ENCODE measurements at regions not wholly inside any gene's neighbourhood (a gene's known extent, or its start where the extent isn't known, plus 50 kb on each side); places are given as distances from the start of the nearest gene placed in this dataset.

GRCh38 chr14:40525314-40525713 lies 1081.4 kb upstream of the LRFN5 start:
- no peak overlapping the region for H3K4me3 ChIP-seq

GRCh38 chr14:40523123-40523522 lies 1083.6 kb upstream of the LRFN5 start:
- H3K36me3 ChIP-seq (ENCODE audit: insufficient read depth, low read length): no peaks in the 10 kb centered on the region
- H3K4me3 ChIP-seq: no peak overlapping the region
- no peak for DNase-seq (ENCODE audit: low read depth, low spot score)
- H3K9ac ChIP-seq (ENCODE audit: insufficient read length): no peak overlapping the region
- TF ChIP-seq FOXP2 (optimal IDR thresholded peaks at IDR 0.05; ENCODE audit: control extremely low read depth, extremely low read length, insufficient read depth): no peak
- TF ChIP-seq EZH2 (IDR thresholded peaks at IDR 0.05): no peak
- TF ChIP-seq POLR2AphosphoS5 (IDR thresholded peaks at IDR 0.05; ENCODE audit: borderline replicate concordance, low read depth, low read length): no peak
- no peak overlapping the region for H3K27ac ChIP-seq
- H3K9me3 ChIP-seq (ENCODE audit: low read depth, low read length): no peaks in the 10 kb centered on the region

More at GRCh38 chr14:40525314-40525713, 1081.4 kb upstream of the LRFN5 start:
- no peak overlapping the region for H3K9ac ChIP-seq (ENCODE audit: insufficient read length)
- no peak overlapping the region for H3K27ac ChIP-seq
- H3K9me3 ChIP-seq (ENCODE audit: low read depth, low read length): no peaks in the 10 kb centered on the region
- H3K36me3 ChIP-seq (ENCODE audit: insufficient read depth, low read length): no peaks in the 10 kb centered on the region
- TF ChIP-seq POLR2AphosphoS5 (IDR thresholded peaks at IDR 0.05; ENCODE audit: borderline replicate concordance, low read depth, low read length) (no peak), EZH2 (IDR thresholded peaks at IDR 0.05) (no peak)
- no peak for DNase-seq (ENCODE audit: low read depth, low spot score)

DNA sequence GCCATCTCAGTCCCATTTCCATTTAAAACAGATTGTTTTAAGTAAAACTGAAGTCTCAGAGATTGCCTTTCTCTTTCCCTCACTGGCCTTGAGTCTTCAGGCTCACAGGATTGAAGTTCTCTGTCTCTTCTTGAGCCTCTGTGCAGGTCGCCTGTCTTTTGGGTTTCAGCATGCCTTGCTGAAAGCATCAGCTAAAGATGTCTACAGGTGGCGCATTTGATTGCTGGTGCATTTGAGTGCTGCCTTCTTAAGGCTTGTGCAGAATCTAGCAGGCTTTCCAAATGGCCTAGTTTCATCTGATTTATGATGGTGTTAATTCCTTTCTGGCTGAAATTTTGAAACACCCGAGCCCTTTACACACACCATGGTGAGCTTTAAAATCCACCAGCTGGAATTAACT lies 1062.2 kb upstream of the FBXO33 start:
- Histone ChIP-seq H3K9me3 (ENCODE audit: low read depth, low read length) (no peaks in the 10 kb centered on the region), H3K9ac (ENCODE audit: insufficient read length) (no peak overlapping the region), H3K27ac (no peak overlapping the region), H3K36me3 (ENCODE audit: insufficient read depth, low read length) (no peaks in the 10 kb centered on the region), H3K4me3 (no peak overlapping the region)
- DNase-seq (ENCODE audit: low read depth, low spot score): no peak
- TF ChIP-seq POLR2AphosphoS5 (IDR thresholded peaks at IDR 0.05; ENCODE audit: borderline replicate concordance, low read depth, low read length): no peak
- TF ChIP-seq FOXP2 (optimal IDR thresholded peaks at IDR 0.05; ENCODE audit: control extremely low read depth, extremely low read length, insufficient read depth): no peak
- TF ChIP-seq EZH2 (IDR thresholded peaks at IDR 0.05): no peak

DNA sequence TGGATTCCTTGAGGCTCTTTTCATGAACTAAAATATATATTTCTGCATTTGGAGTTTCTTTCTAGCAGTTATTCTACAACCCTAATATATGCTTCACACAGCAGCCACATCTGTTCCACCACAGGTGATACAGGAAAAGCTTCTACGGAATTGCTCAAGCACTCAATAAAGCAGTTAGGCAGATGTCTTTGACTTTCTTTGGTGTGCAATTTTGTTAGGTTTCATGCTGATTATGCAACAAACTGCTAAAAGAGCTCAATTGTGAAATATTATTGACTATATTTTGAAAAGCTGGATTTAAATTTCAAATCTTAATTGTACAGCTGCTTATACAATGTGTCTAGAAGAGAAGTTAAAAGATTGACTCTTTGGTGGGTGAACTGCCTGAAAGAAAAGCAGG lies 1055.6 kb upstream of the FBXO33 start:
- Histone ChIP-seq H3K9ac (ENCODE audit: insufficient read length) (no peak overlapping the region), H3K36me3 (ENCODE audit: insufficient read depth, low read length) (no peaks in the 10 kb centered on the region), H3K4me3 (no peak overlapping the region), H3K27ac (no peak overlapping the region), H3K9me3 (ENCODE audit: low read depth, low read length) (no peaks in the 10 kb centered on the region)
- peak; percentile 5 for DNase-seq (ENCODE audit: low read depth, low spot score)
- TF ChIP-seq POLR2AphosphoS5 (IDR thresholded peaks at IDR 0.05; ENCODE audit: borderline replicate concordance, low read depth, low read length) (no peak), EZH2 (IDR thresholded peaks at IDR 0.05) (no peak), FOXP2 (optimal IDR thresholded peaks at IDR 0.05; ENCODE audit: control extremely low read depth, extremely low read length, insufficient read depth) (no peak)

GRCh38 chr14:40485688-40486087 lies 1053.5 kb upstream of the FBXO33 start:
- H3K36me3 ChIP-seq (ENCODE audit: insufficient read depth, low read length): no peaks in the 10 kb centered on the region
- TF ChIP-seq EZH2 (IDR thresholded peaks at IDR 0.05): no peak
- no peak for TF ChIP-seq FOXP2 (optimal IDR thresholded peaks at IDR 0.05; ENCODE audit: control extremely low read depth, extremely low read length, insufficient read depth)
- TF ChIP-seq POLR2AphosphoS5 (IDR thresholded peaks at IDR 0.05; ENCODE audit: borderline replicate concordance, low read depth, low read length): no peak
- H3K27ac ChIP-seq: no peak overlapping the region
- no peak overlapping the region for H3K9ac ChIP-seq (ENCODE audit: insufficient read length)
- H3K9me3 ChIP-seq (ENCODE audit: low read depth, low read length): no peaks in the 10 kb centered on the region
- H3K4me3 ChIP-seq: no peak overlapping the region
- no peak for DNase-seq (ENCODE audit: low read depth, low spot score)

- peaks cover 3% of the 10 kb centered on the region; the same call in 1 of the 2 replicates for H3K9me3 ChIP-seq (ENCODE audit: low read depth, low read length)
- H3K36me3 ChIP-seq (ENCODE audit: insufficient read depth, low read length): no peaks in the 10 kb centered on the region
- no peak overlapping the region for H3K4me3 ChIP-seq
- H3K27ac ChIP-seq: no peak overlapping the region
- no peak for DNase-seq (ENCODE audit: low read depth, low spot score)
- no peak overlapping the region for H3K9ac ChIP-seq (ENCODE audit: insufficient read length)
- TF ChIP-seq POLR2AphosphoS5 (IDR thresholded peaks at IDR 0.05; ENCODE audit: borderline replicate concordance, low read depth, low read length): no peak
- no peak for TF ChIP-seq EZH2 (IDR thresholded peaks at IDR 0.05)
- TF ChIP-seq FOXP2 (optimal IDR thresholded peaks at IDR 0.05; ENCODE audit: control extremely low read depth, extremely low read length, insufficient read depth): no peak
Measured at GRCh38 chr14:40476005-40476404, 1043.8 kb upstream of the FBXO33 start.

GRCh38 chr14:40467969-40468368 lies 1035.7 kb upstream of the FBXO33 start:
- TF ChIP-seq POLR2AphosphoS5 (IDR thresholded peaks at IDR 0.05; ENCODE audit: borderline replicate concordance, low read depth, low read length) (no peak), FOXP2 (optimal IDR thresholded peaks at IDR 0.05; ENCODE audit: control extremely low read depth, extremely low read length, insufficient read depth) (no peak), EZH2 (IDR thresholded peaks at IDR 0.05) (no peak)
- H3K27ac ChIP-seq: no peak overlapping the region
- H3K9ac ChIP-seq (ENCODE audit: insufficient read length): no peak overlapping the region
- no peak overlapping the region for H3K4me3 ChIP-seq
- peaks cover 3% of the 10 kb centered on the region; the same call in 1 of the 2 replicates for H3K9me3 ChIP-seq (ENCODE audit: low read depth, low read length)
- no peaks in the 10 kb centered on the region for H3K36me3 ChIP-seq (ENCODE audit: insufficient read depth, low read length)
- no peak for DNase-seq (ENCODE audit: low read depth, low spot score)

DNA sequence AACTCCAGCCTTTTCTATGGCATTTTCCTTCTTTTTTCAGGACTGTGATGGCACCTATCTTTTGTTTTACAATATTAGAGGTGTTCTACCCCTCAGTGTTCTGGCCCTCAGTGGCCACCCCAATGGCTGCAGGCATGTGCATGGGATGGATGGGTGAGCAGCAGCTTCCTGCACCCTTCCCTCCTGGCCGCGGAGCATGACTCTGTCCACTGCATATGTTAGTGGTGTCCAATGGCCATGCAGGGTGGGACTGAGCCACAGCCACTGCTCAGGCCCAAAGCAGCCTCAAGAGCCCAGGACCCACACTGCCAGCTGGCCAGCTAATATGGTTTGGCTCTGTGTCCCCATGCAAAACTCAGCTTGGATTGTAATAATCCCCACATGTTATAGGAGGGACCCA lies 1032.3 kb upstream of the FBXO33 start:
- no peak for TF ChIP-seq EZH2 (IDR thresholded peaks at IDR 0.05)
- no peak for TF ChIP-seq FOXP2 (optimal IDR thresholded peaks at IDR 0.05; ENCODE audit: control extremely low read depth, extremely low read length, insufficient read depth)
- no peak for TF ChIP-seq POLR2AphosphoS5 (IDR thresholded peaks at IDR 0.05; ENCODE audit: borderline replicate concordance, low read depth, low read length)
- Histone ChIP-seq H3K27ac (no peak overlapping the region), H3K36me3 (ENCODE audit: insufficient read depth, low read length) (no peaks in the 10 kb centered on the region), H3K9me3 (ENCODE audit: low read depth, low read length) (no peaks in the 10 kb centered on the region), H3K4me3 (no peak overlapping the region), H3K9ac (ENCODE audit: insufficient read length) (no peak overlapping the region)
- no peak for DNase-seq (ENCODE audit: low read depth, low spot score)

- no peak for DNase-seq (ENCODE audit: low read depth, low spot score)
- no peaks in the 10 kb centered on the region for H3K9me3 ChIP-seq (ENCODE audit: low read depth, low read length)
- no peak overlapping the region for H3K9ac ChIP-seq (ENCODE audit: insufficient read length)
- H3K36me3 ChIP-seq (ENCODE audit: insufficient read depth, low read length): no peaks in the 10 kb centered on the region
- TF ChIP-seq FOXP2 (optimal IDR thresholded peaks at IDR 0.05; ENCODE audit: control extremely low read depth, extremely low read length, insufficient read depth): no peak
- TF ChIP-seq POLR2AphosphoS5 (IDR thresholded peaks at IDR 0.05; ENCODE audit: borderline replicate concordance, low read depth, low read length): no peak
- no peak for TF ChIP-seq EZH2 (IDR thresholded peaks at IDR 0.05)
- no peak overlapping the region for H3K4me3 ChIP-seq
- no peak overlapping the region for H3K27ac ChIP-seq
Measured at GRCh38 chr14:40463886-40464285, 1031.7 kb upstream of the FBXO33 start.
